Skeletal muscle cell (primary cell): ENCODE measurements at regions not wholly inside any gene's neighbourhood (a gene's known extent, or its start where the extent isn't known, plus 50 kb on each side); places are given as distances from the start of the nearest gene placed in this dataset.

Experiments used
- DNase-seq: peaks from one replicate; pipeline ENCODE4 v3.0.0-alpha.2; 2010; ENCODE audit warnings: low read depth
- H3K4me3 ChIP-seq: 2 replicates; pipeline ENCODE4 v1.5.1; 2011; ENCODE audit warnings: low read depth, mild to moderate bottlenecking, control low read depth, low read length, moderate library complexity

GRCh38 chr16:86403541-86404163 lies 106.7 kb upstream of the FOXF1 start:
- no peak overlapping the region for H3K4me3 ChIP-seq

GRCh38 chr16:86404678-86405077 lies 105.6 kb upstream of the FOXF1 start:
- no peak overlapping the region for H3K4me3 ChIP-seq
- no peak for DNase-seq

More at GRCh38 chr16:86403541-86404163, 106.7 kb upstream of the FOXF1 start:
- DNase-seq = no peak

- H3K4me3 ChIP-seq = no peak overlapping the region
- DNase-seq = no peak
These were observed 105.0 kb upstream of the FOXF1 start for GRCh38 chr16:86405319-86405718.

GRCh38 chr16:86406056-86406455 lies 104.3 kb upstream of the FOXF1 start:
- no peak overlapping the region for H3K4me3 ChIP-seq
- no peak for DNase-seq

- DNase-seq = no peak
- no peak overlapping the region for H3K4me3 ChIP-seq
These were observed 101.6 kb upstream of the FOXF1 start for GRCh38 chr16:86408685-86409084.

- DNase-seq = no peak
- H3K4me3 ChIP-seq = no peak overlapping the region
These were observed 100.2 kb upstream of the FOXF1 start for GRCh38 chr16:86410081-86410480.

- no peak for DNase-seq
- H3K4me3 ChIP-seq = no peak overlapping the region
These were observed 99.8 kb upstream of the FOXF1 start for GRCh38 chr16:86410529-86410928.

GRCh38 chr16:86411897-86412296 lies 98.4 kb upstream of the FOXF1 start:
- H3K4me3 ChIP-seq = no peak overlapping the region
- no peak for DNase-seq

- no peak overlapping the region for H3K4me3 ChIP-seq
- no peak for DNase-seq
These were observed 95.2 kb upstream of the FOXF1 start for GRCh38 chr16:86414991-86415740.

- DNase-seq = no peak
- no peak overlapping the region for H3K4me3 ChIP-seq
These were observed 91.3 kb upstream of the FOXF1 start for GRCh38 chr16:86418981-86419380.

- H3K4me3 ChIP-seq = no peak overlapping the region
- no peak for DNase-seq
These were observed 90.8 kb upstream of the FOXF1 start for GRCh38 chr16:86419518-86419917.

GRCh38 chr16:86421995-86422394 lies 88.3 kb upstream of the FOXF1 start:
- no peak overlapping the region for H3K4me3 ChIP-seq

GRCh38 chr16:86424398-86424797 lies 85.9 kb upstream of the FOXF1 start:
- H3K4me3 ChIP-seq = no peak overlapping the region
- no peak for DNase-seq

More at GRCh38 chr16:86421995-86422394, 88.3 kb upstream of the FOXF1 start:
- DNase-seq = no peak

- DNase-seq = no peak
- no peak overlapping the region for H3K4me3 ChIP-seq
These were observed 85.3 kb upstream of the FOXF1 start for GRCh38 chr16:86424985-86425384.

GRCh38 chr16:86426063-86426642 lies 84.2 kb upstream of the FOXF1 start:
- H3K4me3 ChIP-seq = no peak overlapping the region
- no peak for DNase-seq

GRCh38 chr16:86427433-86427851 lies 82.9 kb upstream of the FOXF1 start:
- no peak overlapping the region for H3K4me3 ChIP-seq
- DNase-seq = no peak

GRCh38 chr16:86428729-86429517 lies 81.4 kb upstream of the FOXF1 start:
- DNase-seq = no peak
- no peak overlapping the region for H3K4me3 ChIP-seq

GRCh38 chr16:86429663-86430062 lies 80.7 kb upstream of the FOXF1 start:
- DNase-seq = no peak
- no peak overlapping the region for H3K4me3 ChIP-seq

GRCh38 chr16:86430814-86431213 lies 79.5 kb upstream of the FOXF1 start:
- no peak overlapping the region for H3K4me3 ChIP-seq
- DNase-seq = no peak

- H3K4me3 ChIP-seq = no peak overlapping the region
- no peak for DNase-seq
These were observed 78.8 kb upstream of the FOXF1 start for GRCh38 chr16:86431540-86431939.
